Epithelial cell of proximal tubule (primary cell): ENCODE measurements at regions not wholly inside any gene's neighbourhood (a gene's known extent, or its start where the extent isn't known, plus 50 kb on each side); places are given as distances from the start of the nearest gene placed in this dataset.

ENCODE experiments used
- DNase-seq: peaks from one replicate; pipeline ENCODE4 v3.0.0-alpha.2; 2011; ENCODE audit warnings: low read depth
- H3K4me3 ChIP-seq: 2 replicates; pipeline ENCODE4 v1.5.1; 2011; ENCODE audit warnings: low read depth, mild to moderate bottlenecking, low read length
- CTCF ChIP-seq: conservative IDR thresholded peaks from 2 replicates; pipeline ENCODE4 v1.5.1; 2012; ENCODE audit warnings: low read depth, mild to moderate bottlenecking, low read length

GRCh38 chr4:29199025-29199424, 1521.1 kb upstream of the PCDH7 start:
- no peak for TF ChIP-seq CTCF
- no peak for DNase-seq
- no peak overlapping the region for H3K4me3 ChIP-seq

GRCh38 chr4:29199485-29199884, 1520.7 kb upstream of the PCDH7 start:
- DNase-seq, result no peak
- H3K4me3 ChIP-seq, result no peak overlapping the region
- no peak for TF ChIP-seq CTCF

GRCh38 chr4:29213020-29213419, 1507.1 kb upstream of the PCDH7 start:
- DNase-seq, result no peak
- no peak for TF ChIP-seq CTCF

GRCh38 chr4:29220761-29221160, 1499.4 kb upstream of the PCDH7 start:
- no peak for DNase-seq
- no peak overlapping the region for H3K4me3 ChIP-seq
- TF ChIP-seq CTCF, result no peak

More at GRCh38 chr4:29213020-29213419, 1507.1 kb upstream of the PCDH7 start:
- H3K4me3 ChIP-seq, result no peak overlapping the region

- no peak for DNase-seq
- no peak for TF ChIP-seq CTCF
- H3K4me3 ChIP-seq, result no peak overlapping the region
These were observed 1495.3 kb upstream of the PCDH7 start for GRCh38 chr4:29224911-29225310.

- no peak overlapping the region for H3K4me3 ChIP-seq
- DNase-seq, result no peak
- TF ChIP-seq CTCF, result no peak
These were observed 1479.5 kb upstream of the PCDH7 start for GRCh38 chr4:29240641-29241040.

GRCh38 chr4:29243054-29243453, 1477.1 kb upstream of the PCDH7 start:
- no peak for TF ChIP-seq CTCF
- no peak overlapping the region for H3K4me3 ChIP-seq
- DNase-seq, result no peak
